HUES48 (cell line): ENCODE measurements at regions not wholly inside any gene's neighbourhood (a gene's known extent, or its start where the extent isn't known, plus 50 kb on each side); places are given as distances from the start of the nearest gene placed in this dataset.

Experiments
- H3K27ac ChIP-seq: one replicate; pipeline ENCODE4 v1.7.0; 2013; ENCODE audit warnings: low read depth, low read length, inconsistent platforms
- H3K27me3 ChIP-seq: 2 replicates; pipeline ENCODE4 v1.6.1; 2013; ENCODE audit warnings: mild to moderate bottlenecking, low read length; ENCODE audit not compliant: control insufficient read depth, insufficient read depth
- H3K36me3 ChIP-seq: 2 replicates; pipeline ENCODE4 v1.6.1; 2013; ENCODE audit warnings: low read length; ENCODE audit not compliant: control insufficient read depth, insufficient read depth
- H3K4me1 ChIP-seq: 2 replicates; pipeline ENCODE4 v1.6.1; 2013; ENCODE audit warnings: mild to moderate bottlenecking, low read length; ENCODE audit not compliant: control insufficient read depth, insufficient read depth
- H3K4me3 ChIP-seq: 2 replicates; pipeline ENCODE4 v1.5.1; 2013; ENCODE audit warnings: mild to moderate bottlenecking, low read depth, low read length
- H3K9ac ChIP-seq: 2 replicates; pipeline ENCODE4 v1.6.1; 2013; ENCODE audit warnings: mild to moderate bottlenecking, low read depth, low read length, moderate library complexity
- H3K9me3 ChIP-seq: 2 replicates; pipeline ENCODE4 v1.6.1; 2013; ENCODE audit warnings: low read length; ENCODE audit not compliant: control insufficient read depth, insufficient read depth

DNA sequence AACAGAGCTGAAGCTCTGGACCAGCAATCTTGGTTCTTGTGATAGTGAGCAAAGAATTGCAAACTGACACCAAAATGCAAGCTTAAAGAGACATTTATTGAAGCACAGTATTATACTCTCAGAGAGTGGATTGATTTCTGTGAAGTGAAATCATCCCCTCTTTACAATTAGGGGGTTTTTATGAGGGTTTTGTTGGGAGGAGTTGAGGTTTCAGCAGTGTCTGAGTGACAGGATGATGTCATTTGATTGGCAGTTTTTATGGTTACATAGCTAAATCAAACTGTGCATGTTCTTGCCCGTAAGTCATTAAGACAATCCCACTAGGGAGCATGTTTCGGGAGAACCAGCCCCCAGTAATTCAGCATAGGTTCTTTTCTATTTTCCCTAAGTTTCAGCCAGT is 1200.5 kb downstream of the SI start:
- no peak overlapping the region for H3K27ac ChIP-seq
- H3K27me3 ChIP-seq = no peaks in the 10 kb centered on the region
- peaks cover 25% of the 10 kb centered on the region for H3K9me3 ChIP-seq
- no peak overlapping the region; the same call in 1 of the 2 replicates for H3K4me3 ChIP-seq
- H3K4me1 ChIP-seq = no peaks in the 10 kb centered on the region
- no peaks in the 10 kb centered on the region for H3K36me3 ChIP-seq
- H3K9ac ChIP-seq = no peak overlapping the region

DNA sequence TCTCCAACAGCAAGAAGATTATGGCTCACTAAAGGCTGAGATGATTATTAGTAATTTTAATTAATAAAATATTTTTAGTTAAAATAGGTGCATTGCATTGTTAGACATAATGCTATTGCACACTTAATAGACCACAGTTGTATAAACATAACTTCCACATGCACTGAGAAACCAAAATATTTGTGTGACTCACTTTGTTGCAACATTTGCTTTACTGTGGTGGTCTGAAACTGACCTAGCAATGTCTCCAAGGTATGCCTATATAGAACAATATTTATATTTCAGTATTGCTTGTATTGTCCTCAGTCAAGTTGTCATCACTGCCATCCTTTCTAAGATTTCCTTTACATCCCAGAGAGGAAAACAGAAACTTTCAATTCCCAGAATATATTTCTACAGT is 1215.2 kb downstream of the SI start:
- Histone ChIP-seq H3K4me3 (no peak overlapping the region), H3K27ac (no peak overlapping the region), H3K9ac (no peak overlapping the region), H3K36me3 (no peaks in the 10 kb centered on the region), H3K27me3 (no peaks in the 10 kb centered on the region), H3K4me1 (no peaks in the 10 kb centered on the region), H3K9me3 (no peaks in the 10 kb centered on the region)

DNA sequence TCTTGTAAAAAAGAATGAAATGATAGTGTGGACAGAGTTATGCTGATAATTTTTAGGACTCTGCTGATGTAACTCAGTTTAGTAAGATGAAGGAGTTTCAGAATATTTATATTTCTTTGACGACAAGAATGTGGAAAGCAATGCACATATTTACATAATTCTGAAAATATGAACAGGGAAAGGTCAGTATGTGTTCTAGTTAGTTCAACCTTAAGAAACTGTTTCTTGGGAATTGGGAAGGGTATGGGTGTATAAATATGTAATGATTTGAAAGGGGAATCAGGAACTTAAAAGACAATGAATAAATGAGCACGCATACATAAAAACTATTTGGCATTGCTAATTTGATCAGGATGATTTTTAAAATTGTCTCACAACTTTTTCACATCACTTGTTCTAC is 1226.1 kb downstream of the SI start:
- Histone ChIP-seq H3K4me3 (no peak overlapping the region), H3K9ac (no peak overlapping the region), H3K9me3 (peaks cover 6% of the 10 kb centered on the region; the same call in 1 of the 2 replicates), H3K36me3 (no peaks in the 10 kb centered on the region), H3K27ac (no peak overlapping the region), H3K4me1 (peaks cover 2% of the 10 kb centered on the region; the same call in 1 of the 2 replicates), H3K27me3 (no peaks in the 10 kb centered on the region)

DNA sequence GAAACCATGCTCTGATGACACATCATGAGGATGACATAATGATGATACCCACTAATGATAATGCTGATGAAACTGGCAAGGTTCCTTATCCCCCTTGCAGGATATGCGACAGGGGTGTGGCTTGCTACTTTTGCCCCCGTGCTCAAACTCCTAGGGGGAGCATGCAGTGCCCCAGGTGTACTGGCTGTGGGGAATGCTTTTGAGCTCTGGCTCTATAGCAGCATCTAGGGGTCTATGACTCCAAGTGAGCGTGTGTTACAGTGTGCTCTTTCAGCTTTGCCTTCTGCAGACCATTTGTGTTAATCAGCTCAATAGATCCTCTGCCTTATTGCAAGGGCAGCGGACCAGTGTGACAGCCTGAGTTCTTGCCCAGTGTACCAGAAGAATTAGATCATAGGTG is 1239.5 kb downstream of the SI start:
- Histone ChIP-seq H3K27ac (no peak overlapping the region), H3K9ac (no peak overlapping the region), H3K27me3 (no peaks in the 10 kb centered on the region), H3K4me3 (no peak overlapping the region), H3K4me1 (peaks cover 6% of the 10 kb centered on the region), H3K36me3 (no peaks in the 10 kb centered on the region), H3K9me3 (peaks cover 2% of the 10 kb centered on the region; the same call in 1 of the 2 replicates)

DNA sequence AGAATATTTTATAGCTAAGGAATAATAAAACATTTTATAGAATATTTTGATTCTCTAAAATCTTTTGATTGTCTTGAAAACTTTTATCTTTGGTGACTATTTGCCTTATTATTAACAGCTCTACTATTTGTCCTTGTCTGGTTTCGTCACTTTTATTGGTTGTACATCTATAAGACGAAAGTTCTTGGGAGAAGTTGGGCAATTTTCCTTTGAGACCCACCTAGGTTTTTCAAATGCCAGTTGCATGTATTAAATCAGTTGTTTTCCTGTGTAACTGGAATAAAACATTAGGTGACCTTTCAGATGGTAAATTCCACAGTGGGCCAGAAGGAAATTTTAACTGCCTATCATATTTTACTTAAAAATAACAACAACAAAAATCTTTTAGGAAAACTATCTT is 1245.7 kb downstream of the SI start:
- H3K9ac ChIP-seq = no peak overlapping the region
- H3K27ac ChIP-seq = no peak overlapping the region
- H3K9me3 ChIP-seq = no peaks in the 10 kb centered on the region
- H3K4me1 ChIP-seq = no peaks in the 10 kb centered on the region
- H3K4me3 ChIP-seq = no peak overlapping the region
- H3K27me3 ChIP-seq = no peaks in the 10 kb centered on the region
- H3K36me3 ChIP-seq = no peaks in the 10 kb centered on the region

DNA sequence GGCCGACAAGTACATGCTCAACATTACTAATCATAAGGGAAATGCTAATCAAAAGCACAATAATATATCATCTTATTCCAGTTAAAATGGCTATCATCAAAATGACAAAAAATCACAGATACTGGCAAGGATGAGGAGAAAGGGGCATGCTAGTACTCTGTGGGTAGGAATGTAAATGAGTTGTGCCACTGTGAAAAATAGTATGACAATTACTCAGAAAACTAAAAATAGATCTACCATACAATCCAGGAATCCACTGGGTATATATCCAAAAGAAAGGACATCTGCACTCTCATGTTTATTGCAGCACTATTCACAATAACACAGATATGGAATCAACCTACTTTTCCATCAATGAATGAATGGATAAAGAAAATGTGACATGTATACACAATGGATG is 1256.5 kb downstream of the SI start:
- Histone ChIP-seq H3K27ac (no peak overlapping the region), H3K9me3 (no peaks in the 10 kb centered on the region), H3K36me3 (no peaks in the 10 kb centered on the region), H3K9ac (no peak overlapping the region), H3K4me1 (no peaks in the 10 kb centered on the region), H3K27me3 (no peaks in the 10 kb centered on the region), H3K4me3 (no peak overlapping the region)

DNA sequence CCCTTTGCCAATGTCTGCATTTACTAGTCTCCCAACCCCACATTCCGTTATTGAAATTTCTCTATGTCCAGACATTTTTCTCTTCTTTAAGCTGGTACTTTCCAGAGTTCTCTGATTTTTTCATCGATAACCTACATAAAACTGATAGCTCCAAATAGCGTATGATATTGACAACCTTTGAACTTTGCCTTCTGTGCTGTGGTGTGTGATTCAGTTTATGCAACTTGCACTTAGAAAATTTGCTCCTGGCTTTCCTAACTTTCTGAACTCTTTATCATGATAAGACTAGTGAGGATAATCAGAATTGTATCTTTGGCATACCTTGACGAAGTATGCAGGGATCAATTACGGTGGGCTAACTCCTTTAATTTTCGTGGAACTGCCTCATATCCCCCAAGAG is 1261.3 kb downstream of the SI start:
- Histone ChIP-seq H3K27ac (no peak overlapping the region), H3K4me1 (no peaks in the 10 kb centered on the region), H3K9ac (no peak overlapping the region), H3K9me3 (no peaks in the 10 kb centered on the region), H3K36me3 (no peaks in the 10 kb centered on the region), H3K27me3 (no peaks in the 10 kb centered on the region), H3K4me3 (no peak overlapping the region)

DNA sequence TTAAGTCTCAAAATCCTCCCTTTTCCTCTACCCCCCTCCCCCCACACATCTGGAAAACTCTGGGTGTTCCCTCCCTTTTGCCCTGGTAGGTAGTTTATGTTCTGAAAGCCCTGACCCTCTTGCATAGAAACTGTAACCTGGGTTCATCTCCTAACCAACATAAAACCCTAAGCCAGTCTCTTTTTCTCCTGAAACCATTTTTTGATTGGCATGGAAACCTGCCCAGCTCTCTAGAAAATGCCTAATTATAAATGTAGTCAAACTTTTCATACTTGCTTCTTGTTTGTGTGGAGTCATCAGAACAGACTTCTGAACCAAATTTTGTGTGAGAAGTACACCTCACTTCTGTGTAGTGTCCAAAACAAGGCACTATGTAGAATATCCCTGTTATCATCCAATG is 1264.4 kb downstream of the SI start:
- 0 out of 2 replicates have a peak, but pooled peaks cover 5% of the 10 kb centered on the region for H3K4me1 ChIP-seq
- no peak overlapping the region for H3K9ac ChIP-seq
- H3K4me3 ChIP-seq = no peak overlapping the region
- no peaks in the 10 kb centered on the region for H3K9me3 ChIP-seq
- H3K36me3 ChIP-seq = no peaks in the 10 kb centered on the region
- H3K27ac ChIP-seq = no peak overlapping the region
- H3K27me3 ChIP-seq = no peaks in the 10 kb centered on the region

DNA sequence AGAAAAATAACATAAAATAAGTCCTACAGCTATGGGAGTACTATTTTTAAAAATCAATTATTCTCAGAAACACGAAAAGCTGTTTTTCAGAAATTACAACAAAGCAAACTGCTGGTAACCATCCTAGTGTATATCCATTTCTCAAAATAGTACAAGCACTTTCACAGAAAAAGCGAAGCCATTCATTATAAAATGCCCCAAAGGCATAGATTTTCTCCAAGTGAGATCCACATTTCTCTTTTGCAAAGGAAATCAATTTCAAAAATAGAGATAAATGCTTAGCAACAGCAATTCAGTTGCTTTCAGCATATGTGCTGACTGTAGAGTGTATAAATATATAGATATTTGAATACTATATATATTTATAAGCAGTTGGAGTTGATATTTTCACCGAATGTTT is 1266.3 kb downstream of the SI start:
- Histone ChIP-seq H3K27ac (no peak overlapping the region), H3K4me3 (no peak overlapping the region), H3K4me1 (0 out of 2 replicates have a peak, but pooled peaks cover 5% of the 10 kb centered on the region), H3K36me3 (no peaks in the 10 kb centered on the region), H3K9me3 (no peaks in the 10 kb centered on the region), H3K9ac (no peak overlapping the region), H3K27me3 (no peaks in the 10 kb centered on the region)

DNA sequence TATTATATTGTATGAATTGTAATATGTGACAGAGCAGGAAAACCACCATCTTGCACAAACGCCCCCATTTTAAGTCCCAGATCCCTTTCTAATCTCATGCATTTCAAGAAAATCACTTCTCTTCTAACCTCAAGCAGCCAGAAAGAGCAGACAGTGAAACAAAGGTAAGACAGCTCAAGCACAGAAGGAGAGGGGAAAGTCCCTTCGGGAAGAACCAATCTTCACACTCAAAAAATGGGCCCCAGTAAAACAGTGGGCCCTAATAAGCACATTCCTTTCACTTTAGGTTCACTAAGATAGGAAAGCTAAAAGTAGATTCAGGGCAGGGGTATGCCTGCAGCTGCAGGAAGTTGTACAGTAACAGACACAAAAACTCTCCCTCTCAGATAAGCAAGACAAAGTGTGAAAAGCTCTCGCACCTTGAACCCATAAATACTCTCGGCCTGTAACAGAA is 1268.7 kb downstream of the SI start:
- no peak overlapping the region for H3K27ac ChIP-seq
- H3K4me1 ChIP-seq = 0 out of 2 replicates have a peak, but pooled peaks cover 5% of the 10 kb centered on the region
- no peaks in the 10 kb centered on the region for H3K36me3 ChIP-seq
- peak overlapping the region; percentile 24; the same call in 1 of the 2 replicates for H3K9ac ChIP-seq
- H3K4me3 ChIP-seq = no peak overlapping the region
- no peaks in the 10 kb centered on the region for H3K27me3 ChIP-seq
- H3K9me3 ChIP-seq = no peaks in the 10 kb centered on the region

DNA sequence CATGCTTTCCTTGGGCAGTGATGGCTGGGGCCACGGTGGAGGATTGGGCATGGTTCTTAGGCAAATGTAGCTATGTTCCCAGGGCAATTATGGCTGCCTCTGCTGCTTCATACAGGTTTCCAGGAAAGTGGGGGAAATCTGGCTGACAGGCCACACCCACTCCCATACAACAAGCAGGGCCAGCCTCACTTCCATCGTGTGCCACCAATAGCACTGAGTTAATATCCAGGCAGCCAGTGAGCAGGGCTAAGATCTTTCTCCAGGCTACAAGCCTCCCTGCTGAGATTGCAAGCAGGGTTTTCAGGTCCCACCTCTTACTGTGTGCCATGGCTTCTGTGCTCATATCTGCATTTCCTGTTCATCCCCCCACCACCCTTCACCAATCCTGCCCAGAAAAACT is 1291.9 kb downstream of the SI start:
- Histone ChIP-seq H3K4me3 (no peak overlapping the region), H3K27ac (no peak overlapping the region), H3K27me3 (no peaks in the 10 kb centered on the region), H3K9ac (no peak overlapping the region), H3K9me3 (no peaks in the 10 kb centered on the region), H3K4me1 (no peaks in the 10 kb centered on the region), H3K36me3 (no peaks in the 10 kb centered on the region)

DNA sequence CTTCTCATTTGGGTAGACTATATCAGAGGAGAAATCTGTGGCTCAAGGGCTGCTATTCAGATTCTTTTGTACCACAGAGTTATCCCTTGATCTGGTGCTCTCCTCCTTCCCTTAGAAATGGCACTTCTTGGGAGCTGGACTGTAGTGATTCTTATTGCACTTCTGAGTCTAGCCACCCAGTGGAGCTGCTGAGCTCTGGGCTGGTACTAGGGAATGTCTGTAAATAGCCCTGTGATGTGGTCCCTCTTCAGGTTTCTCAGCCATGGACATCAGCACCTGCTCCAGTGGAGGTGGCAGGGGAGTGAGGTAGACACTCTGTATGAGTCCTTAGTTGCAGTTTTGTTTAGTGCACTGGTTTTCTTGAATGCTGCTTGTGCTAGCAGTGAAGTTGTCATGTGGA is 1292.6 kb downstream of the SI start:
- no peak overlapping the region for H3K4me3 ChIP-seq
- no peaks in the 10 kb centered on the region for H3K4me1 ChIP-seq
- no peaks in the 10 kb centered on the region for H3K27me3 ChIP-seq

More for the DNA sequence above, 1292.6 kb downstream of the SI start:
- no peak overlapping the region for H3K9ac ChIP-seq
- H3K9me3 ChIP-seq = no peaks in the 10 kb centered on the region
- no peaks in the 10 kb centered on the region for H3K36me3 ChIP-seq
- no peak overlapping the region for H3K27ac ChIP-seq
